ENCODE measurements at regions not wholly inside any gene's neighbourhood (a gene's known extent, or its start where the extent isn't known, plus 50 kb on each side); places are given as distances from the start of the nearest gene placed in this dataset.

- Histone ChIP-seq H3K27me3 (no peaks in the 10 kb centered on the region), H3K27ac (no peak overlapping the region), H3K36me3 (no peaks in the 10 kb centered on the region), H3K9me3 (no peaks in the 10 kb centered on the region), H3K4me1 (no peaks in the 10 kb centered on the region), H3K4me3 (no peak overlapping the region)
- DNase-seq (ENCODE audit: low spot score in 2 of 2), result no peak
- no peak for TF ChIP-seq EP300 (IDR thresholded peaks at IDR 0.05)
- TF ChIP-seq CTCF (IDR thresholded peaks at IDR 0.05), result no peak
- no peak for TF ChIP-seq POLR2A (IDR thresholded peaks at IDR 0.05)
- WGBS, 2 donors, result 85 to 95% methylated on average over 4 of the region's 4 CpGs
Measured at GRCh38 chr7:28297801-28298459, 114.4 kb upstream of the CREB5 start.

GRCh38 chr7:28298870-28299518, 113.3 kb upstream of the CREB5 start:
- H3K27me3 ChIP-seq, result no peaks in the 10 kb centered on the region
- DNase-seq (ENCODE audit: low spot score in 2 of 2), result peak in 1 of 2 donors; percentile 24
- H3K27ac ChIP-seq, result no peak overlapping the region
- WGBS, 2 donors, result 29 to 31% methylated on average over 7 of the region's 7 CpGs
- TF ChIP-seq EP300 (IDR thresholded peaks at IDR 0.05) (no peak), CTCF (IDR thresholded peaks at IDR 0.05) (peak in 4 of 5 experiments; percentile 14 to 41 (median 24)), POLR2A (IDR thresholded peaks at IDR 0.05) (no peak)
- no peaks in the 10 kb centered on the region for H3K9me3 ChIP-seq
- no peak overlapping the region for H3K4me3 ChIP-seq
- no peaks in the 10 kb centered on the region for H3K36me3 ChIP-seq
- H3K4me1 ChIP-seq, result no peaks in the 10 kb centered on the region

- H3K4me3 ChIP-seq, result no peak overlapping the region
- no peaks in the 10 kb centered on the region for H3K4me1 ChIP-seq
- no peak for TF ChIP-seq CTCF (IDR thresholded peaks at IDR 0.05)
- no peak for TF ChIP-seq POLR2A (IDR thresholded peaks at IDR 0.05)
- TF ChIP-seq EP300 (IDR thresholded peaks at IDR 0.05), result no peak
- no peaks in the 10 kb centered on the region for H3K36me3 ChIP-seq
- no peak overlapping the region for H3K27ac ChIP-seq
- no peaks in the 10 kb centered on the region for H3K27me3 ChIP-seq
- DNase-seq (ENCODE audit: low spot score in 2 of 2), result no peak
- 97 to 100% methylated on average over 1 of the region's 1 CpG for WGBS, 2 donors
- H3K9me3 ChIP-seq, result no peaks in the 10 kb centered on the region
Measured at GRCh38 chr7:28299556-28299955, 112.8 kb upstream of the CREB5 start.

- WGBS, 2 donors, result 69 to 75% methylated on average over 5 of the region's 5 CpGs
- Histone ChIP-seq H3K4me3 (no peak overlapping the region), H3K27ac (no peak overlapping the region), H3K27me3 (no peaks in the 10 kb centered on the region), H3K4me1 (no peaks in the 10 kb centered on the region), H3K9me3 (no peaks in the 10 kb centered on the region), H3K36me3 (no peaks in the 10 kb centered on the region)
- DNase-seq (ENCODE audit: low spot score in 2 of 2), result no peak
- no peak for TF ChIP-seq POLR2A (IDR thresholded peaks at IDR 0.05)
- no peak for TF ChIP-seq EP300 (IDR thresholded peaks at IDR 0.05)
- TF ChIP-seq CTCF (IDR thresholded peaks at IDR 0.05), result no peak
Measured at GRCh38 chr7:28300488-28300887, 111.8 kb upstream of the CREB5 start.

GRCh38 chr7:28301148-28301641, 111.1 kb upstream of the CREB5 start:
- Histone ChIP-seq H3K4me3 (no peak overlapping the region), H3K9me3 (no peaks in the 10 kb centered on the region), H3K27ac (no peak overlapping the region), H3K36me3 (no peaks in the 10 kb centered on the region), H3K27me3 (no peaks in the 10 kb centered on the region), H3K4me1 (no peaks in the 10 kb centered on the region)
- TF ChIP-seq EP300 (IDR thresholded peaks at IDR 0.05) (no peak), CTCF (IDR thresholded peaks at IDR 0.05) (no peak), POLR2A (IDR thresholded peaks at IDR 0.05) (no peak)
- no peak for DNase-seq (ENCODE audit: low spot score in 2 of 2)
- 60 to 63% methylated on average over 5 of the region's 5 CpGs for WGBS, 2 donors
